HG02943 (cell line): ENCODE measurements at regions not wholly inside any gene's neighbourhood (a gene's known extent, or its start where the extent isn't known, plus 50 kb on each side); places are given as distances from the start of the nearest gene placed in this dataset.

Experiments
- ATAC-seq: cut with Tn5 transposase; IDR thresholded peaks from one replicate; pipeline ENCODE4 v1.9.1; 2021; ENCODE audit warnings: mild to moderate bottlenecking, low read depth, moderate library complexity; ENCODE audit not compliant: unreplicated experiment

- no peak for ATAC-seq
These were observed 50.6 kb upstream of the LOC128125822 start for GRCh38 chr6:63521475-63522210.
